ENCODE measurements at regions not wholly inside any gene's neighbourhood (a gene's known extent, or its start where the extent isn't known, plus 50 kb on each side); places are given as distances from the start of the nearest gene placed in this dataset.
"Not testable (repeated sequence)": the region's sequence is repeated elsewhere in the genome, so short reads cannot be mapped to it uniquely, and the experiment has no call there.

DNA sequence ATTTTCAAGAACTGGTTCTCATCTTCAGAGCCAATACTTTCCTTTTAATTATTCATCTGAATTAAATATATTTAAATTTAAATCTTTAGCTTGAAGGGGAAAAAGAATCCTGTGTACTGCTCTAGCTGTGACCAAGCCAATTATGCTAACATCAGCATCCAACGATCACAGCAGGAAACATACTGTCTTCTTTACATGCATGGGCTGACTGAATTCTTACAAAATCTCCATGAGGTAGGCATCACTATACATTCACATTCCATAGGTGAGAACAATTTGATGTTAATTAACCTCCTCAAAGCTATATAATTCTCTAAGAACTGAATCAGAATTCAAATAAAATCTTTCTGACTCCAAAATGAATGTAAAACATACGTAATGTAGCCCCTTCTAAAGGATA lies 118.8 kb upstream of the MAP2 start:
- H3K27me3 ChIP-seq (ENCODE audit: control insufficient read depth in 2 of 2, insufficient read depth in 1 of 2, low read length in 1 of 2): no peaks in the 10 kb centered on the region

DNA sequence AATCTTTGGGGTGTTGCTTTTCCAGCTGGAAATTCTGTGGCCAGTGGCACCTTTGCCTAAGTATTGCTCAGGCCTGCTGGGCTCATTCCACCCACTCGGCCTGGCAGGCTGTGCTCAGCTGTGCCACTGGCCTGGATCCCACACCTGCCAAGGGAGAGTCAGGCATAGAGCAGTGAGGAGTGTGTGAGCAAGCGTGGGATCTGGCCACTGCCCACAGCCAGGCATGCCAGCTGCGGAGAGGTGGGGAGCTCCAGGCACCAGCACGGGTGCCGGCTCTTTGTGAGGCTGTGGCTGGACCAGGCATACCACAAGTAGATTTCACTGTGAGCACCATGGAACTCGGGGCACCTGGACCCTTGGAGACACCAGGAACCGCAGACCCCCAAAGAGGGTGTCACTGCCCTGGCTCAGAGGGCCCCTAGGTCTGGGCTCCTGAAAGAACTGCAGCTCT lies 118.1 kb upstream of the MAP2 start:
- no peak overlapping the region for H3K27ac ChIP-seq (ENCODE audit: low read depth in 1 of 2, low read length in 1 of 2)
- H3K9me3 ChIP-seq (ENCODE audit: control insufficient read depth in 2 of 2, insufficient read depth in 1 of 2, low read length in 1 of 2): no peaks in the 10 kb centered on the region
- no peaks in the 10 kb centered on the region for H3K36me3 ChIP-seq (ENCODE audit: control insufficient read depth in 2 of 2, insufficient read depth in 2 of 2, low read length in 1 of 2)
- H3K27me3 ChIP-seq (ENCODE audit: control insufficient read depth in 2 of 2, insufficient read depth in 1 of 2, low read length in 1 of 2): no peaks in the 10 kb centered on the region
- DNase-seq (ENCODE audit: low read depth in 6 of 9, low spot score in 9 of 9): no peak
- H3K4me1 ChIP-seq (ENCODE audit: control insufficient read depth in 2 of 2, insufficient read depth in 2 of 2, low read length in 2 of 2): no peaks in the 10 kb centered on the region
- 94% methylated on average over 7 of the region's 7 CpGs for WGBS
- no peak overlapping the region for H3K4me3 ChIP-seq (ENCODE audit: low read length in 2 of 2)

More for the DNA sequence above, 118.8 kb upstream of the MAP2 start:
- no peak overlapping the region for H3K27ac ChIP-seq (ENCODE audit: low read depth in 1 of 2, low read length in 1 of 2)
- H3K4me1 ChIP-seq (ENCODE audit: control insufficient read depth in 2 of 2, insufficient read depth in 2 of 2, low read length in 2 of 2): no peaks in the 10 kb centered on the region
- no peak overlapping the region for H3K4me3 ChIP-seq (ENCODE audit: low read length in 2 of 2)
- 92% methylated on average over 2 of the region's 2 CpGs for WGBS
- no peak for DNase-seq (ENCODE audit: low read depth in 6 of 9, low spot score in 9 of 9)
- no peaks in the 10 kb centered on the region for H3K9me3 ChIP-seq (ENCODE audit: control insufficient read depth in 2 of 2, insufficient read depth in 1 of 2, low read length in 1 of 2)
- no peaks in the 10 kb centered on the region for H3K36me3 ChIP-seq (ENCODE audit: control insufficient read depth in 2 of 2, insufficient read depth in 2 of 2, low read length in 1 of 2)

DNA sequence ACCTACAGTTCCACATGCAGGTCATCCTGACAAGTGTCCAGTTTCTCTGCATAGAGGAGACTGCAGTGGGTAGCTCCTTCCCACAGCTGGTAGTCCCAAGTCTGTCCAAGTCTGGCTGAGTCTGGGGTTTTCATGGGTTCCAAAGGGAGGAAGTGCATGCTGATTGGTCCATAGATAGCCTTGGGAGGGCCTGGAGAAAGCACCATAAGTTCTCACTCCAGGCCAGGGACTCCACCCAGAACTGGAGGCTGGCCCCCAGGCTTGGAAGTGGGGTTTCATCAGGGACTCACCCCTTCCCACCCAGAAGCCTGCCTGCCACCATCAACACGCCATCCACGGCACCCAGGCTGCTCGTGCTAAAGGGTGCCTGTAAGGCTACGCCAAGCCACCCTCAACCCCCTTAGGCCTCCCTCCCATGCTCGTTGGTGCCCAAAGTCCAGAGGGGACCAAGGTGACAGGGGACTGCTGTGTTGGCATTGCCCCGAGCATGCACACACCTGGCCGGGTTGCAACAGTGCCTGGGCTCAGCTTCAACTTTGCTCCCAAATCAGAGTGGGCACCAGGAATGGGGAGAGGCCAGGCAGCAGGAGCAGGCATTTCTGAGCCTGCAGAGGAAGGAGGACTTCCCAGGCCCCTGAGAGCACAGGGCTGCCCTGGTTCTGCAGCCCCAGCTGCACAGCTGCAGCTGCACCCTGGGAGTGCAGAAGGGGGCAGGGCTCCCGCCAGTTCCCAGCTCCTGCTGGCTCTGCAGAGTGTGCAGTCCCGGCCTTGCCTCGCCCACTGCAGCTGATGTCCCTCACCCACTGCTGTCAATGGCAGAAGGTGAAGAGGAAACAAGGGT lies 116.5 kb upstream of the MAP2 start:
- Histone ChIP-seq H3K4me1 (ENCODE audit: control insufficient read depth in 2 of 2, insufficient read depth in 2 of 2, low read length in 2 of 2) (no peaks in the 10 kb centered on the region), H3K27ac (ENCODE audit: low read depth in 1 of 2, low read length in 1 of 2) (no peak overlapping the region), H3K36me3 (ENCODE audit: control insufficient read depth in 2 of 2, insufficient read depth in 2 of 2, low read length in 1 of 2) (no peaks in the 10 kb centered on the region), H3K27me3 (ENCODE audit: control insufficient read depth in 2 of 2, insufficient read depth in 1 of 2, low read length in 1 of 2) (no peaks in the 10 kb centered on the region), H3K9me3 (ENCODE audit: control insufficient read depth in 2 of 2, insufficient read depth in 1 of 2, low read length in 1 of 2) (no peaks in the 10 kb centered on the region), H3K4me3 (ENCODE audit: low read length in 2 of 2) (no peak overlapping the region)
- WGBS: 83% methylated on average over 10 of the region's 10 CpGs
- no peak for DNase-seq (ENCODE audit: low read depth in 6 of 9, low spot score in 9 of 9)

DNA sequence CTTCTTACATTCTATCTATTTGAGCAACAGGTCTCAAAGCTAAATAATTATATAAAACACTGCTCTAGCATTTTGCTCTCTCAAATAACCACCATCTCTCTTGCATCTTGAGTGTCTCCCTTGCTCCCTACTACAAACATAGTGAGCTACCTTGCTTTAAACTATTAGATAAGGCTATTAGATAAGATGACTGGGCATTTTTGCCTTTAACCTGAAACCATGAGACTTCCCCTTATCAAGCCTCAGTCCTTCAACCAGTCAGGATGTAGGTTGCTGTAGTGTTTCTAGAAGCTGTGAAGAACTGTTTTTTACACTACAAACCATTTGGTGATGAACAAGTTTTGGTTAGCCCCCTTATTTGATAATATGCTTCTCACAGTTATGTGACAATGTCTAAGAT lies 115.4 kb upstream of the MAP2 start:
- Histone ChIP-seq H3K27me3 (ENCODE audit: control insufficient read depth in 2 of 2, insufficient read depth in 1 of 2, low read length in 1 of 2) (no peaks in the 10 kb centered on the region), H3K4me1 (ENCODE audit: control insufficient read depth in 2 of 2, insufficient read depth in 2 of 2, low read length in 2 of 2) (no peaks in the 10 kb centered on the region), H3K9me3 (ENCODE audit: control insufficient read depth in 2 of 2, insufficient read depth in 1 of 2, low read length in 1 of 2) (no peaks in the 10 kb centered on the region), H3K4me3 (ENCODE audit: low read length in 2 of 2) (no peak overlapping the region), H3K36me3 (ENCODE audit: control insufficient read depth in 2 of 2, insufficient read depth in 2 of 2, low read length in 1 of 2) (no peaks in the 10 kb centered on the region), H3K27ac (ENCODE audit: low read depth in 1 of 2, low read length in 1 of 2) (no peak overlapping the region)
- no peak for DNase-seq (ENCODE audit: low read depth in 6 of 9, low spot score in 9 of 9)

DNA sequence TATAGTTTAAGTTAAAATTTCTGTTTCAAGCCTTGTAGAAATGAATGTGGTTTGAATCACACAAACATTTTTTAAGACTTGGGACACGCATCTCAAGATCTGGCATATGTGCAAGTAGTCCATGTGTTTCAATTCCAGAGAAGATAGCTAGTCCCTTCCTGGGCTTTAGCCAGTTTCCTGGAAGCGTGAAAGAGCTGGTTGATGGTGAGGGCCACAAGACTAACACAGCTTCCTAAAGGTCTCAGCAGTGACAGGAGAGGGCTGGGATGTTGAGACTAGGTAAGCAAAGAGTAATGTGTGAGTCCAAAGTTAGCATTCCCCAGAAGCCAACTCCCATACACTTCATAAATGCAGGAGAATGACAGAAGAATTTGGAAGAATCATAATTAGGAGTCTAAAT lies 111.9 kb upstream of the MAP2 start:
- 86% methylated on average over 2 of the region's 2 CpGs for WGBS

DNA sequence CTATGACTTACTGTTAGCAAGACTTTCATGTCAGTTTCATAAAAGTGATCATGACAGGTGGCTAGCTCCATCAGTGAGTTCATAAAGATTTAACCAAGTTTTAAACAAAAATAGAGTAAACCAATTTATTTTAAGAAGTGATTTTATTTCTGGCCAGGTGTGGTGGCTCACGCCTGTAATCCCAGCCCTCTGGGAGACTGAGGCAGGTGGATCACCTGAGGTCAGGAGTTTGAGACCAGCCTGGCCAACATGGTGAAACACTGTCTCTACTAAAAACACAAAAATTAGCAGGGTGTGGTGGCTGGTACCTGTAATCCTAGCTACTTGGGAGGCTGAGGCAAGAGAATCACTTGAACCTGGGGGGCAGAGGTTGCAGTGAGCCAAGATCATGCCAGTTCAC lies 111.4 kb upstream of the MAP2 start:
- H3K4me3 ChIP-seq (ENCODE audit: low read length in 2 of 2); H3K27me3 ChIP-seq (ENCODE audit: control insufficient read depth in 2 of 2, insufficient read depth in 1 of 2, low read length in 1 of 2); H3K4me1 ChIP-seq (ENCODE audit: control insufficient read depth in 2 of 2, insufficient read depth in 2 of 2, low read length in 2 of 2); H3K36me3 ChIP-seq (ENCODE audit: control insufficient read depth in 2 of 2, insufficient read depth in 2 of 2, low read length in 1 of 2); DNase-seq (ENCODE audit: low read depth in 6 of 9, low spot score in 9 of 9); H3K27ac ChIP-seq (ENCODE audit: low read depth in 1 of 2, low read length in 1 of 2); H3K9me3 ChIP-seq (ENCODE audit: control insufficient read depth in 2 of 2, insufficient read depth in 1 of 2, low read length in 1 of 2): not testable (repeated sequence)
- 100% methylated on average over 1 of the region's 1 CpG for WGBS

More for the DNA sequence above, 111.9 kb upstream of the MAP2 start:
- no peaks in the 10 kb centered on the region for H3K36me3 ChIP-seq (ENCODE audit: control insufficient read depth in 2 of 2, insufficient read depth in 2 of 2, low read length in 1 of 2)
- H3K9me3 ChIP-seq (ENCODE audit: control insufficient read depth in 2 of 2, insufficient read depth in 1 of 2, low read length in 1 of 2): no peaks in the 10 kb centered on the region
- no peak overlapping the region for H3K4me3 ChIP-seq (ENCODE audit: low read length in 2 of 2)
- H3K4me1 ChIP-seq (ENCODE audit: control insufficient read depth in 2 of 2, insufficient read depth in 2 of 2, low read length in 2 of 2): no peaks in the 10 kb centered on the region
- H3K27me3 ChIP-seq (ENCODE audit: control insufficient read depth in 2 of 2, insufficient read depth in 1 of 2, low read length in 1 of 2): no peaks in the 10 kb centered on the region
- DNase-seq (ENCODE audit: low read depth in 6 of 9, low spot score in 9 of 9): no peak
- H3K27ac ChIP-seq (ENCODE audit: low read depth in 1 of 2, low read length in 1 of 2): no peak overlapping the region

DNA sequence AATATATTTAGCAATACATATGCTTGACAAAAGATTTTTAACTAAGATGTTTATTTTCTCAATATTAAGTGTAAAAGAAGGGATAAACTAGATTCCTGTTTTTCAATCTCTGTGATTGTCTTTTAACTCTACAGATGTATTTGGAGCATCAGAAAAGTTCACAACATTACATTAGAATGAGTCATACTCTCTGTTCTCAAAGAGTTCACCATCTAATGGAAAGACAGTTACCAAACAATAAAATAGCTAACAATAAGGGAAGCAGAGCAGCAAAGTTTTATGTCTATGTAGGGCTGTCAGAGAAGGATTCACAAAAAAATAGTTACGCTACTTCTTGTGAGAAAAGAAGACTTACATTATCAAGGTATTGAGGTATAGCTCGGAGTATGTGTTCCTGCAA lies 109.2 kb upstream of the MAP2 start:
- Histone ChIP-seq H3K27me3 (ENCODE audit: control insufficient read depth in 2 of 2, insufficient read depth in 1 of 2, low read length in 1 of 2) (no peaks in the 10 kb centered on the region), H3K4me1 (ENCODE audit: control insufficient read depth in 2 of 2, insufficient read depth in 2 of 2, low read length in 2 of 2) (no peaks in the 10 kb centered on the region), H3K9me3 (ENCODE audit: control insufficient read depth in 2 of 2, insufficient read depth in 1 of 2, low read length in 1 of 2) (no peaks in the 10 kb centered on the region), H3K36me3 (ENCODE audit: control insufficient read depth in 2 of 2, insufficient read depth in 2 of 2, low read length in 1 of 2) (no peaks in the 10 kb centered on the region), H3K4me3 (ENCODE audit: low read length in 2 of 2) (no peak overlapping the region), H3K27ac (ENCODE audit: low read depth in 1 of 2, low read length in 1 of 2) (no peak overlapping the region)
- WGBS: 97% methylated on average over 2 of the region's 2 CpGs
- no peak for DNase-seq (ENCODE audit: low read depth in 6 of 9, low spot score in 9 of 9)

DNA sequence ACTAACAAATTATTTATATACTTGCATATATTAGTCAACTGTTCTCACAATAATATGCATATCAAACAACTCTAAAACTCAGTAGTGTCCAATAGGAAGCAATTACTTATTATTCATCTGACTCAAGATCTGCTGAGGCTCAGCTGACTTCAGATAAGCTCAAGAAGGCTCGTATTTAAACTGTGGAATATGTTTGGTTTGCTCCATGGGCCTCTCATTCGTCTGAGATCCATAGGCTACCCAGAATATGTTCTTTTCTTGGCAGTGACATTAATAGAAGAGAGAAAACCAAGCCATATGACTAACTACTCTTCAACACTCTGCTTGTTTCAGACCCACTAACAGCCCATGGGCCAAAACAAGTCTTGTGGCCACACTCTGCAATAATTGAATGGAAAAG lies 107.7 kb upstream of the MAP2 start:
- H3K36me3 ChIP-seq (ENCODE audit: control insufficient read depth in 2 of 2, insufficient read depth in 2 of 2, low read length in 1 of 2): no peaks in the 10 kb centered on the region
- WGBS: 78% methylated on average over 2 of the region's 2 CpGs
- no peak for DNase-seq (ENCODE audit: low read depth in 6 of 9, low spot score in 9 of 9)
- H3K27ac ChIP-seq (ENCODE audit: low read depth in 1 of 2, low read length in 1 of 2): no peak overlapping the region
- no peaks in the 10 kb centered on the region for H3K9me3 ChIP-seq (ENCODE audit: control insufficient read depth in 2 of 2, insufficient read depth in 1 of 2, low read length in 1 of 2)
- H3K4me1 ChIP-seq (ENCODE audit: control insufficient read depth in 2 of 2, insufficient read depth in 2 of 2, low read length in 2 of 2): no peaks in the 10 kb centered on the region
- H3K27me3 ChIP-seq (ENCODE audit: control insufficient read depth in 2 of 2, insufficient read depth in 1 of 2, low read length in 1 of 2): no peaks in the 10 kb centered on the region
- no peak overlapping the region for H3K4me3 ChIP-seq (ENCODE audit: low read length in 2 of 2)

DNA sequence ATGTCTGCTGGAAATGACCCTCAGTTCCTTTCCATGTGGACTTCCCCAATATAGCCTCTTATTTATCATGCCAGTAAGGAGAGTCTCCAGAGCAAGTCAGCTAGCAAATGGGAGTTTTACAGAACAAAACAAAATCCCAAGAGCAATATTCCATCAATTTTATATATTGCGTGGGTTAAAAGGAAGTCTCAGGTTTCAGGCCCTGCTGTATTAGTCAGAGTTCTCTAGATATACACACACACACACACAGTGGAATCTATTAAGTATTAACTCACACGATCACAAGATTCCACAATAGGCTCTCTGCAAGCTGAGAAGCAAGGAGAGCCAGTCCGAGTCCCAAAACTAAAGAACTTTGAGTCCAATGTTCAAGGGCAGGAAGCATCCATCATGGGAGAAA lies 102.8 kb upstream of the MAP2 start:
- WGBS: 62% methylated on average over 3 of the region's 3 CpGs

More for the DNA sequence above, 102.8 kb upstream of the MAP2 start:
- H3K27me3 ChIP-seq (ENCODE audit: control insufficient read depth in 2 of 2, insufficient read depth in 1 of 2, low read length in 1 of 2): no peaks in the 10 kb centered on the region
- no peak overlapping the region for H3K27ac ChIP-seq (ENCODE audit: low read depth in 1 of 2, low read length in 1 of 2)
- no peaks in the 10 kb centered on the region for H3K9me3 ChIP-seq (ENCODE audit: control insufficient read depth in 2 of 2, insufficient read depth in 1 of 2, low read length in 1 of 2)
- DNase-seq (ENCODE audit: low read depth in 6 of 9, low spot score in 9 of 9): no peak
- H3K36me3 ChIP-seq (ENCODE audit: control insufficient read depth in 2 of 2, insufficient read depth in 2 of 2, low read length in 1 of 2): no peaks in the 10 kb centered on the region
- H3K4me3 ChIP-seq (ENCODE audit: low read length in 2 of 2): no peak overlapping the region
- no peaks in the 10 kb centered on the region for H3K4me1 ChIP-seq (ENCODE audit: control insufficient read depth in 2 of 2, insufficient read depth in 2 of 2, low read length in 2 of 2)
